ENCODE measurements at regions not wholly inside any gene's neighbourhood (a gene's known extent, or its start where the extent isn't known, plus 50 kb on each side); places are given as distances from the start of the nearest gene placed in this dataset.

GRCh38 chr2:48885841-48886240 lies 130.3 kb upstream of the LHCGR start:
- no peak for TF ChIP-seq CTCF (IDR thresholded peaks at IDR 0.05; ENCODE audit: insufficient read depth, low read depth, low read length)
- TF ChIP-seq EZH2 (IDR thresholded peaks at IDR 0.05; ENCODE audit: insufficient read depth, low read length) = no peak
